ENCODE measurements at regions not wholly inside any gene's neighbourhood (a gene's known extent, or its start where the extent isn't known, plus 50 kb on each side); places are given as distances from the start of the nearest gene placed in this dataset.

GRCh38 chr1:88052167-88052566 is 631.9 kb upstream of the PKN2 start:
- H3K9me3 ChIP-seq (replicated peaks in 1 of 2; ENCODE audit: control insufficient read depth in 1 of 2, insufficient read depth in 1 of 2, low read length in 2 of 2), result no peaks in the 10 kb centered on the region
- Mint-ChIP-seq H3K9me3 (peaks cover 0 to 4% (median 2%) of the 10 kb centered on the region in 7 donors), H3K4me1 (no peaks in the 10 kb centered on the region), H3K27ac (no peak overlapping the region), H3K4me3 (no peak overlapping the region), H3K27me3 (ENCODE audit: low read depth in 3 of 3) (no peaks in the 10 kb centered on the region), H3K36me3 (no peaks in the 10 kb centered on the region)
- H3K4me2 ChIP-seq (replicated peaks; ENCODE audit: extremely low read depth, low read length, poor library complexity, severe bottlenecking), result no peak overlapping the region
- no peak overlapping the region for H3K27ac ChIP-seq (ENCODE audit: low read depth in 1 of 2, low read length in 2 of 2)
- no peaks in the 10 kb centered on the region for H3K27me3 ChIP-seq (ENCODE audit: control insufficient read depth in 2 of 2, insufficient read depth in 2 of 2, low read length in 2 of 2)
- TF ChIP-seq, protein P1, sequence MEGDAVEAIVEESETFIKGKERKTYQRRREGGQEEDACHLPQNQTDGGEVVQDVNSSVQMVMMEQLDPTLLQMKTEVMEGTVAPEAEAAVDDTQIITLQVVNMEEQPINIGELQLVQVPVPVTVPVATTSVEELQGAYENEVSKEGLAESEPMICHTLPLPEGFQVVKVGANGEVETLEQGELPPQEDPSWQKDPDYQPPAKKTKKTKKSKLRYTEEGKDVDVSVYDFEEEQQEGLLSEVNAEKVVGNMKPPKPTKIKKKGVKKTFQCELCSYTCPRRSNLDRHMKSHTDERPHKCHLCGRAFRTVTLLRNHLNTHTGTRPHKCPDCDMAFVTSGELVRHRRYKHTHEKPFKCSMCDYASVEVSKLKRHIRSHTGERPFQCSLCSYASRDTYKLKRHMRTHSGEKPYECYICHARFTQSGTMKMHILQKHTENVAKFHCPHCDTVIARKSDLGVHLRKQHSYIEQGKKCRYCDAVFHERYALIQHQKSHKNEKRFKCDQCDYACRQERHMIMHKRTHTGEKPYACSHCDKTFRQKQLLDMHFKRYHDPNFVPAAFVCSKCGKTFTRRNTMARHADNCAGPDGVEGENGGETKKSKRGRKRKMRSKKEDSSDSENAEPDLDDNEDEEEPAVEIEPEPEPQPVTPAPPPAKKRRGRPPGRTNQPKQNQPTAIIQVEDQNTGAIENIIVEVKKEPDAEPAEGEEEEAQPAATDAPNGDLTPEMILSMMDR (IDR thresholded peaks at IDR 0.05), result no peak
- intact Hi-C loops (cut with micrococcal nuclease), result no loop called here
- no peaks in the 10 kb centered on the region for H3K36me3 ChIP-seq (replicated peaks in 1 of 2; ENCODE audit: control insufficient read depth in 1 of 2, insufficient read depth in 2 of 2, low read length in 2 of 2)
- DNase-seq, result no peak
- H4K20me1 ChIP-seq (ENCODE audit: insufficient read depth, low read length), result no peaks in the 10 kb centered on the region
- no peaks in the 10 kb centered on the region for H3K4me1 ChIP-seq (ENCODE audit: control insufficient read depth in 1 of 2, insufficient read depth in 2 of 2, low read length in 2 of 2)
- no peak overlapping the region for H2AFZ ChIP-seq (ENCODE audit: insufficient read depth, low read depth, low read length, poor library complexity, severe bottlenecking)
- no peaks in the 10 kb centered on the region for H3K79me2 ChIP-seq (ENCODE audit: insufficient read depth, low read length)
- WGBS (ENCODE audit: insufficient coverage), result no CpG with 5 or more reads among the region's 1 CpG
- no peak overlapping the region for H3K9ac ChIP-seq (ENCODE audit: insufficient read depth, low read length, poor library complexity, severe bottlenecking)
- H3K4me3 ChIP-seq (replicated peaks in 1 of 3; ENCODE audit: low read depth in 2 of 3, low read length in 3 of 3), result no peak overlapping the region

- no peaks in the 10 kb centered on the region for H3K79me2 ChIP-seq (ENCODE audit: insufficient read depth, low read length)
- H4K20me1 ChIP-seq (ENCODE audit: insufficient read depth, low read length), result no peaks in the 10 kb centered on the region
- no peaks in the 10 kb centered on the region for H3K4me1 ChIP-seq (ENCODE audit: control insufficient read depth in 1 of 2, insufficient read depth in 2 of 2, low read length in 2 of 2)
- no peak overlapping the region for H3K27ac ChIP-seq (ENCODE audit: low read depth in 1 of 2, low read length in 2 of 2)
- intact Hi-C loops (cut with micrococcal nuclease), result no loop called here
- Mint-ChIP-seq H3K4me1 (no peaks in the 10 kb centered on the region), H3K9me3 (peaks cover 0 to 4% (median 1%) of the 10 kb centered on the region in 7 donors), H3K27me3 (ENCODE audit: low read depth in 3 of 3) (peaks cover 0 to 2% (median 0%) of the 10 kb centered on the region in 3 donors), H3K36me3 (no peaks in the 10 kb centered on the region), H3K4me3 (no peak overlapping the region), H3K27ac (no peak overlapping the region)
- H3K27me3 ChIP-seq (ENCODE audit: control insufficient read depth in 2 of 2, insufficient read depth in 2 of 2, low read length in 2 of 2), result no peaks in the 10 kb centered on the region
- H3K9me3 ChIP-seq (replicated peaks in 1 of 2; ENCODE audit: control insufficient read depth in 1 of 2, insufficient read depth in 1 of 2, low read length in 2 of 2), result no peaks in the 10 kb centered on the region
- no peaks in the 10 kb centered on the region for H3K36me3 ChIP-seq (replicated peaks in 1 of 2; ENCODE audit: control insufficient read depth in 1 of 2, insufficient read depth in 2 of 2, low read length in 2 of 2)
- no peak overlapping the region for H3K4me3 ChIP-seq (replicated peaks in 1 of 3; ENCODE audit: low read depth in 2 of 3, low read length in 3 of 3)
- H3K9ac ChIP-seq (ENCODE audit: insufficient read depth, low read length, poor library complexity, severe bottlenecking), result no peak overlapping the region
- TF ChIP-seq, protein P1 (IDR thresholded peaks at IDR 0.05), result no peak
- WGBS (ENCODE audit: insufficient coverage), result 89% methylated on average over 1 of the region's 2 CpGs
- H3K4me2 ChIP-seq (replicated peaks; ENCODE audit: extremely low read depth, low read length, poor library complexity, severe bottlenecking), result no peak overlapping the region
- DNase-seq, result no peak
- no peak overlapping the region for H2AFZ ChIP-seq (ENCODE audit: insufficient read depth, low read depth, low read length, poor library complexity, severe bottlenecking)
Observed at GRCh38 chr1:88053065-88053464, 631.0 kb upstream of the PKN2 start.

Measured in CD14-positive monocyte (primary cell).